EH (cell line): ENCODE measurements at regions not wholly inside any gene's neighbourhood (a gene's known extent, or its start where the extent isn't known, plus 50 kb on each side); places are given as distances from the start of the nearest gene placed in this dataset.
A peak's percentile ranks its signal among the peaks of the same experiment; 100 is the strongest.

ENCODE experiments used
- DNase-seq: peaks from one replicate; pipeline ENCODE4 v3.0.0-alpha.2; 2015; ENCODE audit warnings: low read depth

DNA sequence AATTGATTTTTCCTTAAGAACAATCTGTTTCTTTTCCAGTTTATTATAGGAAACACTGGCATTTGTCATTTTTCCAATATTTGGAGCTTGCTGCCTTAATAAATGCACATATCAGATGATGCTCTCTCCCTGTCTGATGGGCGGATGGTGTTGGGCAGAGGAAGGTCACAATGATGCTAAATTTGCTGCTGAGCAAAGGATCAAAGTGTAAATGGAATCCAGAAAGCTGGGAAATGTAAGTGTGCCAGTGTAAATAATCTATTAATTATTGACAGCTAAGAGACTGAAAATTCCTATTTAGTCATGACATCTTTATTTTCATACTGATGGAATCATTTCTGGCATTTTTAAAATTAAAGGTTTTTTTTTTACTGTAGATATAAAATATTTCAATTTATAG lies 243.2 kb downstream of the PTBP2 start:
- no peak for DNase-seq

DNA sequence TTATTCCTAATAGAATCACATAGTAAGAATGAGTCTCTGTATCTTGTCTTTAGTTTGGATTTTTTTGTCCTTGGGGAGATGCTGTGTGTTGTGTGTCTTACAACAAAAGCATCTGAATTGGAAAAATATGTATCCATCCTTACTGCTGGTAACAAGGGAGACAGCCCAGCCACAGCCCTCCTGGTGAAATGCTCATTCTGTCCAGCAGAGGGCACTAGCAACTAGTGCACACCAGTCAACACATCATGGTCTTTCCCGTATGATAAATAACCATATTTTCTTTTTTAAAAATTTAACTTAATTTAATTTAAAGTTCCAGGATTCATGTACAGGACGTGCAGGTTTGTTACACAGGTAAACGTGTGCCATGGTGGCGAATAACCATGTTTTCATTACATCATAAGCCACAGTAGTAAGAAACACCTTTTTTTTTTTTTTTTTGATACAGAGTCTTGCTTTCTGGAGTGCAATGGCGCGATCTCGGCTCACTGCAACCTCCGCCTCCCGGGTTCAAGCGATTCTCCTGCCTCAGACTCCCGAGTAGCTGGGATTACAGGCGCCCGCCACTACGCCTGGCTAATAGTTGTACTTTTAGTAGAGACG lies 245.1 kb downstream of the PTBP2 start:
- peak; percentile 75 for DNase-seq

DNA sequence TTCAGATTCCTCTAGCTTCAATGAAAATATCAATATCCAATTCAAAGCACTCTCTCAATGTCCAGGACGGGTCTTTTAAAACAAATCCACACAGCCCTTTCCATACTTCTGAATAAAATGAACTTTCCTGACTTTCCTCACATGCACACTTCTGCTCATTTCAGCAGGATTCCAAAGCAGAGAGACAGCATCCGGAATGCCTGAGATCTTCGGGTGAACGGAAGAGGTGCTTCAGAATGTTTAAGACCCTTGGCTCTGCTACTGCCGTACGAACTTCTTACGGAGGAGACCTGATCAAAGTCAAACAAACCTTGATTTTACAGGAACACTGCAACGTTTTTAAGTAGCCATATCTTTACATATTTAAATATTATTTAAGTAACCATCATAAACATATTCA lies 245.7 kb downstream of the PTBP2 start:
- no peak for DNase-seq

DNA sequence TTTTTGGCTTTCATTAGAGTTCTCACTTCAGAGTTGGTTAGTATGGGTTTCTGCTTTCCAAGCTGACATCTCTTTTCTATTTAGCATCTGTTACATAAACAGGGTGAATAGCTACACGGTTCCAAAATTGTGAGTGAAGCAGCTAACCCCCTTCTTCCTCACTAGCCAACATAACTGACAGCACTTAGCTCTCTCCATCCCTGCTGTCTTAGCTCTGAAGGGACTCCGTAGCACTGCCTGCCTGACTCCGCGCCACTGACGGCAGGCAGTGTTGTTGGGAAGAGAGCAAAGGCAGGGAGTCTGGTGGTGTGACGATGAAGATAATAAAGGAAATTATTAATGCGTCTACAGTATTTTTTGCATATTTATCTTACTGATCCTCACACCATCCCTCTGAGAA lies 247.0 kb downstream of the PTBP2 start:
- no peak for DNase-seq

DNA sequence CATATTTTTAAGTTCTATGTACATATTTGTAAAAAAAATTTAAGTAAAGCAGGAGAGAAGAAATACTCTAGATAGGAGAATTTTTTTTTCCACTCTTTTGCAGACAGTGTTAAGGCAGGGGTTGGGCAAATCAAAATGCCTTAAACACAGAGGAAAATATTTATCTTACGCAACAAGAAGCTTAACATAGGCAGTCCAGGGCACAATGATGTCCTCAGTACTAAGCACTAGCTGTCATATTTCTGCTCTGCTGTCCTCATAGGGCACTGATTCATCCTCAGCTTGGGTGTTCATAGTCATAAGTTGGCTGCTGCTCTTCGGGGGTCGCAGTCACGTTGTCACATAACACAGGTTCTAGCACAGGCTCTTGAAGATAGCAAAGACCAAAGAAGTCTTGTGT lies 247.4 kb downstream of the PTBP2 start:
- DNase-seq: peak; percentile 54

DNA sequence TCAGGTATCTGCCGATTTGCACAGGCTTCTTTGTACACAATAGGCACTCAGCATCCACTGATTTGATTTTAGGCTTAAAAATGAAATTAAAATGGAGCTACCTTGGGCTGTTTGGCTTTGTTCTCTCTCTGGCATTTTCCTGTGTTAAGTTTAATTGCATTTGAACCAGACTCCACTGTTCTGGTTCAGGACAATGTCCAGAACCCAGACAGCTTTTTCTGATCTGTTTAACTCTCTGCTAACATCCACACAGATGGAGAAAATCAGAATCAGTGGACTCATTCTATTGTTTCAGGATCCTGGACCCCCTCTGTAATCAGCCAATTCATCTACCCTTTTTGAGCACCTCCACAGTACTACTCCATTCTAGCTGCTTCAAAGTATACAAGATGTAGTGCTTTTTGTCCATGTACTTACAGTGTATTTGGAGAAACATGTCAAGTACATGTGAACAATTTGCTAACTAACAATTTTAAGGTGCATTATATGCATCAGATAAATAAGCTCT lies 248.1 kb downstream of the PTBP2 start:
- DNase-seq: no peak

DNA sequence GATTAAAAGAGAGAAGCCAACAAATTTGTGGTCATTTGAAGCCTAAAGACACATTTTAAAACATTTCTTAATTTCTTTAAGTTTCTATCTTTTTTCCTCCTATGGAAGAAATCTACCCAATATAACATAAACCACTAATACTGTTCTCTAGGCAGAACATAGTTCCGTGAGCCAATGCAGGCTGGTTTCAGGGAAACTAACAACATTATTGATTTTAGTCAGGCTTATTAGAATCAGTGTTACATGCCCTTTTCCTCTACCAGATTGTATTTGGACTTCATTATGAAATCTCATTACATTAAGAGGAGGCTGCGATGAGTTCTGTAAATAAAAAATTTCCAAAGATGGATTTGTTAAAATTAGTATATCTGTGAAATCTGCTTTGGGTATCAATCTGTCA lies 249.9 kb downstream of the PTBP2 start:
- DNase-seq: no peak

DNA sequence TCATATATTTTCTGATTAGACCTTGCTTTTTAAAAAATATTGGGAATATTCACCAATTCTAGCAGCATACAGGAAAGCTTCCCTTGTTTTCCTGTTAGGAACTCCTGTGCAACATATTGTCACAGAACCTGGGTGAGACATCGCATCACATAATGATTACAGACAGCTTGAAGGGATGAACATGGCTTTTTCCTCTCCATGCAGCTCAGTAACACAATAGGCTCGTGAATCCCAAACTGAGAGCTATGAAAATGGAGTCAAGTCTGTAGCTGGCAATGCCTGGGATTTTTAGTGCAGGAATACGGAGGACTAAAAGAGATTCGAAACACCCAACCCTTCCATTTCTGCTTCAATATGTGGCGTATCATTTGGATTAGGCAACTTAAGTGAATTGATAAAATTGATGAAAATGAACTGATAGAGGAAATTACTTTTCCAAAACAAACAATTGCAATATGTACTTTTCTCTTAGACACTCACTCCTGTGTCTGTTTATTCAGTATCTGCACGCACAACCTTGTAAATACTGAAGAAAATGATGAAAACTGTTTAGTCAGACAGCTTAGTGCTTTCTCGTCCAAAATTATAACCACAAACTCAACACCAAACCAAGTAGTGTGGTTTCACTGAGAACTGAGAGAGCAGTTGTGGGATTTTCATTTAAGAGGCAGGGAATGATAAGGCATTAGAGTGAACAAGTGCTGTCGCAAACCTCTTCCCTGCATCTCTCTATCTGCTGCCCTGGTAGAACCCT lies 250.4 kb downstream of the PTBP2 start:
- DNase-seq: no peak

DNA sequence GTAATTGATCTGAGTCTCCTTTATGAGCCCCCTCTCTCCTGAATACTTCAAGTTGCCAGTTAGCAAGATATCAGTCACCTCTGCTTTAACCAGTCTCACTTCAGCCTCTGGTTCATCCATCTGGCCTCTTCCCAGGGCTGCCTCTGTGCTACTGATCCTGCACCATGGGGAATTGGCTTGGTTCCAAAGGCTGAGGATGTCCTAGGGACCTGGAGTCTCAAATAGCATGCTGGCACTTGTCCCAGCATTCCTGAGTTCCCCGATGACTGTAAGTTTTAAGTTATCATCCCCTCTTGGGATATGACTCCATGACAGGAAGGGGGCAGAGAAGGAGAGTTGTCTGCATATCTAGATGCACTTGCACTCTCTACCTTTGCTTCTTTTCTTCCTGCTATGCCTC lies 252.0 kb downstream of the PTBP2 start:
- DNase-seq: peak; percentile 64

DNA sequence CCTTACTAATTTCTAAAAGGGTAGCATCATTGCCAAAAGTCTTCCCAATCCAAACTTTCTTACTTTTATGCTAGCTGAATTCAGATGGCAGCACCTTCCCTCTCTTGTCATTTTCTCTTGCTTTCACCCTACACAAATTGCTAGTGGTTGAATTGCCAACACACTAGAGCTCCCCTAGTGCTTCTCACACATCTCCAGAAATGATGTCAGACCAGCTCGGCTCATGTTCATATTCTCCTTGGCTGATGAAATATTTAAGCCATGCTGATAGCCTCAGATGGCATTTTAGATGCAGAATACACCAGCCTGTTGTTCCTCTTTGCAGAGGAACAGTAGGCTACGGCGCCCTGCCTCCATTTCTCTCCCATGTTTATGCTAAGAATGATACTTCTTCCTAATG lies 256.9 kb downstream of the PTBP2 start:
- DNase-seq: no peak

DNA sequence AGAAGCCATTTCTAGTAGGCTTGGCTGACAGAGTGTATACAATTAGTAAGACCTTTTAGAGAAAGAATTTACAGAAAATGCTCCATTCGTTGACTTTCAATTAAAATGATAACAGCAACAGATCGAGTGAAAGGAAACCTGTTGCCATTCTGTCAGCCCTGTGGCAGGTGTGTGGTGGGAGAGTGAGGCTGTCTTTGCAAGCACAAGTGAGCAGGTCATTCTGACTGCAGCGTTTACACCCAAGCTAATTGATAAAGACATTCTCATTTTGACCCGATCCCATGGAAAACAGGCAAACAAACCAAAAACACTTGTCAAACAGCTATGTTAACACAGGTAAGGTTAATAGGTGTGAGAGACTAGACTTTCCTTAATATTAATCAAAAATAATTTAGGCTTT lies 257.3 kb downstream of the PTBP2 start:
- DNase-seq: no peak

DNA sequence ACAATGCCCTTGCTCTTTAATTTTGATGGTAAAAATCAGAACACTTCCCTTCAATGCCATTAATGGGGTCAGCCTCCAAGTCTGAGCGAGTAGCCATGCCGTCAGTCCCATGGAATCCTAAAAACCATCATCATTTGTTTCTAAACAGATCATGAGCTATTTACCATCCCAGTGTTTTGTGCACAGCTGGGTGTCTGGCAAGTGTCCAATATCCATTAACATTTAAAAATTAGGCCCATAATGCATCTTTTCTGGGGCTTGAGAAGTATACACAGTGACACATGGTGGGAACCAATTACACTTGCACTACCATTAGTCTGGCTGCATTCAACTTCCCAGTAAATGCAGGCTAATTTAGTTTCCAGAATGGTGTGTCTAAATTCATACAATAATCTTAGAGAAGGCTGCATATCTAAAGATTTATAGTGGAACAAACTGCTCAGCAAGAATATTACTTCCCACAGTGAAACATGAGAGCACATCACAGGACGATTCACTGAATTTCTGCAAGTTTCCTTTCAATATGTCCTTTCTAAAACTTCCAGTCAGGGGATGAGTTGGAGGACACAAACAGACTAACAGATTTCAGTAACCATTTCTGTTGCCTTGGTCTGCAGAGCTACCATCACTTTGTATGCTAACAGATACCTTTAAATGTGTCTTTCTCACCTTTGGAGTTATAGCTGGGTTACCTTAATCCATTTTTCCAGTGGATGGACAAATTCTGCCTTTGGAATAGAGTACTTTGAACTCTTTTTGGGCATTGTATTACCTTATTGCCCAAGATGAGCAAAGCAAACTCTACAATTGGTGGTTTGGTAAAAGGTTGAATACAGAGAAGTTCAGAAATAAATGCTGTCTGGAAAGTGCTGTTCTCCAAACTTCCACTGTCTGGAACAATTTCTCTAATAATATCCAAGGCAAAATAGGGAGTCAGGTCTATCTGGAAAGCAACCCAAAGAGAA lies 258.0 kb downstream of the PTBP2 start:
- DNase-seq: peak; percentile 24

DNA sequence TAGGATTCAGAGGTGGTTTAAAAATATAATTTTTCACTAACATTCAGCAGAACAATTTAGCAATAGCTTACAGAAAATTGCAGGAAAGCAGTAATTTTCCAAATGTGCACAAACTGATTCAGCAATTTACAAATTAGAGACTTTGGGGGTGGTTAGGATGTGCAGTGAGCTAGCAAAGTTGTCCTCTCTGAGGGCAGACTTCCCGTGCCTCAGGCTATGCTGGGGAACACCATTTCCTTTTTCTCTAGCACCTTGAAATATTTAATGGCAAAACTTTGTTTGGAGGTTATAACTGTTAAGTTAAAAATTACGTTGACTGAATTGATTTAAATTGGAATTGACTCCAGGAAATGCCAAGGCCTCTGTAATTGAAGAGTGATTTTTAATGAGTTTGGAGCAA lies 258.9 kb downstream of the PTBP2 start:
- DNase-seq: peak; percentile 55

DNA sequence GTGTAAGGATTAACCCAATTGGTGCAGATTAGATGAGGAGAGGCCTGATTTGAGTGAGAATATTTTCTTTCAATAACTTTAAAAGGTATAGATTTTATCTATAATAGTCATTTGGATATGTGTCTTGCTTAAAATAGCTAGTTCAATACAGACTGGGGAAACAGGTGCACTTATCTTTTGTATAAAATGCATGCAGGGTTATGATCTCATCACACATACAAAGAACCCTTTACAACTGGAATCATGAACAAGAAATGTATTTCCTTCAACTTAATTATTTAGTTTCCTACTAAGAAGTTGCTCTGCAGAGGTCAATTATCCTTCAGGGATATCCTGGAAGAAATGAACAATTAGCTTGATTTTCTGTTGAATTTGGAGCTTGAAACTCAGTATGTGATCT lies 259.6 kb downstream of the PTBP2 start:
- no peak for DNase-seq

DNA sequence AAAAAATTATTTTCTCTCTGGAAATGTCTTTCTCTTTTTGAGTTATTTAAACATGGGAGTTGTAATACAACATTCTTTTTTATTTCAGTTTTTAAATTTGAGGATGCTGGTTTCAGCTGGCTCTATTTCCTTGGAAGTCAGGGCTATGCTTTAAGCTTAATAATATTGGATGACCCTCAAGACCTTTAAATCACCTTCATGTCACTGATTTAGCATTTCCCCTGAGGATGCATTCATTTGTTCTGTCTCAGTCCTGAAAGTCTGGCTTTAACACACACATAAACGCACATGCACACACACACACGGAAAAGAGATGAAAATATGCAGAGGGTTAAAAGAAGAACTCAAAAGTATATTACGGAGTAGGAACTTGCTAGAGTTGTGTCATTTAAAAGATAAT lies 260.5 kb downstream of the PTBP2 start:
- DNase-seq: no peak

DNA sequence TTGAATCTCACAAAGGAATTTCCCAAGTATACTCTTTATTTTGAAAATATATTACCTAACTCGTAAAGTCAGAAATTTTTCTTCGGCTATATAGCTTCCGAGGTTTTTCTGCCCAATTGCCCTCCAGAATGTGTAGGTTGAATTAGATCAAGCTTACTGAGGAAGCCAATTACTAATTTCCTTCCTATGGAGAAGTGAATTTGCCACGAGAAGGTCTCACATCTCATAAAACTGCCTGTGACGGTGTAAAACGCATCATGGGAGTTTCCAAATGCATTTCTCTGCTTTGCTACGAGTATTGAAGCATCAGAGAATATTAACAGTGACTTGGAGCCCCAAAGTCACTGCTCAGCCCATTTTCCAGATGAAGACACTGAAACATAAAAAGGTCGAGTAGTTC lies 262.3 kb downstream of the PTBP2 start:
- no peak for DNase-seq

DNA sequence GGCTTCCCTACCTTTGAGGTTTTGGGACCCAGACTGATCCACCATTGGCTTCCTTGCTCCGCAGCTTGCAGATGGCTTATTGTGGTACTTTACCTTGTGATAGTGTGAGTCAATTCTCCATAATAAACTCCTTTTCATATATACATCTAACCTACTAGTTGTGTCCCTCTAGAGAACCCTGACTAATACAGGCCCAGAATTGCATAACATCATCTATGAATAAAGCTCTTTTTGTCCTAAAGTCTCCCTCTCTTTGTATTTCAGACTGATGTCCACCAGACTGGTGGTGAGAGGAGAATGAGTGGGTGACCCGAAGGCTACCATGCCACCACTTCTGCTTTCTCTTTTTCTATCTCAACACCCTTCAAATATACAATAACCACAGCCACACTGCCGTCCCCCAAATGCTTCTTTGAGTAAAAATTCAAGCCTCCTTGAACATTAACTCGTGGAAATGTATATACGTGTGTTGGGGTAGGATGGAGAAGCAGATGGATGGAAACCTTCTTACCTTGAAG lies 265.7 kb downstream of the PTBP2 start:
- no peak for DNase-seq

DNA sequence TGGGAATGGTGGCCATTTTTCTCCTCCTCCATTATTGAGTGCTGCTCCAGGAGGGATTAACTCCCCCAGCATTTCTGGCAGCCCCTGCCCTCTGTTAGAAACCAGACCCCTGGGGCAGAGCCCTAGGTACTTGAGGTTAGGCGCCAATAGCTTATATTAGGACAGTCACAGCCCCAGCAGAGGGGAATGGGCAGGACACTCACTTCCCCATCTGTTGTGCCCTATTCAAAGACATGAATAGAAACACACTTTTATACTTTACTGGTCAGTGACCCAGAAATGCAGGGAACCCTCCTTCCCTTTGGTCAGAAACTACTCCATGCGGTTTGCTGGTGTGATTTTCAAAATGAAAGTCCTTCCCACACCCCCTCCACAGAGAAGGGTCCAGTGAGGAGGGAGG lies 267.7 kb downstream of the PTBP2 start:
- DNase-seq: no peak

DNA sequence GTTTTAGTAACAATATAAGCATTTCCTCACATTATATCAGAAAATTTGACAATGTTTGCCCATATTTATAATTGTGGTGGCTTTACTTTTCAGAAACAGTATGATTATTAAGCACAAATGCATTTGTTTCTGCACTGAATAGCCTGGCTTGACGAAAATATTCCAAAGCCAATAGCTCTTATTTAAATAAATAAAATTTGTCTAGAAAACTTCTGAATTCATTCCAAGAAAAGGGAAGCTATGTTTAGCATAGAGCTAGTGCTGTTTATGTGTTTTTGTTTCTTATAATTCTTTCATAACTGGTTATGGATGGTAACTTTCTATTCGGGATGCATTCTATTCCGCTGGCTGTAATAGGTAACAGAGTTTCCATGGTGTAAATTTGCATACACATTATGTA lies 268.6 kb downstream of the PTBP2 start:
- DNase-seq: no peak

DNA sequence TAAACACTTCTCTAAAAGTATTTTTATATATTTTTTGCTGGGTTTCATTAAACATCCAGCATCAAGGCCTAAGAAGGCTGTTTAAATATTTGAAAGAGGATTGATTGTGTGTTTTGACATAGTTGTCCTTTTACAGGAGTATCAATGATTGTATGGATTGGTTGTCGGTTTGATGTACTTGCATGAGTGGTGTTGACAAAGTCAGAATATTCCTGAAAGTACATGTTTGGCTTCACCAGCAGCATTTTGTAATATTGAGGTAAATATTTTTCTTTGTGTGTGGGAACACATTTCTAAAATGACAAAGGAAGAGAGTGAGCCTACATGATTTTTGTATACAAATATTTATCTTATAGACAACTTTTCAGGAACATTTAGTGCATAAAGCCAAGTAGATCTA lies 269.7 kb downstream of the PTBP2 start:
- DNase-seq: no peak

DNA sequence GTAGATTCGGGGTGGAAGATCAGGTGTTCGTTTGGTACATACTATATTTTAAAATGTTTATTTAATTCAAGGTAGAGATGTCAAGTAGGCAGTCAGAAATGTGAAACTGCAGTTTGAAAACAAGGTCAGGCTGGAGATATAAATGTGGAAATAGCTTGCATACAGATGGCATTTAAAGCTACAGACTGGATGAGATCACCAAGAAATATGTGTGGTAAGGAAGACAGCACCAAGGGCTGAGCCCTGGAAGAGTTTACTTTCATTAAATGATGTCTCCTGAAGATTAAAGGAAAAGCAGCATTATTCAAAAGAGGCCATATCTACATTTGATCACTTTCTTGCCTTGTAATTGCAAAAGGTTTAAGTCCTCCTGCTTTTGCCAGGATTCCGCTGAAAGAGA lies 271.3 kb downstream of the PTBP2 start:
- peak; percentile 79 for DNase-seq

DNA sequence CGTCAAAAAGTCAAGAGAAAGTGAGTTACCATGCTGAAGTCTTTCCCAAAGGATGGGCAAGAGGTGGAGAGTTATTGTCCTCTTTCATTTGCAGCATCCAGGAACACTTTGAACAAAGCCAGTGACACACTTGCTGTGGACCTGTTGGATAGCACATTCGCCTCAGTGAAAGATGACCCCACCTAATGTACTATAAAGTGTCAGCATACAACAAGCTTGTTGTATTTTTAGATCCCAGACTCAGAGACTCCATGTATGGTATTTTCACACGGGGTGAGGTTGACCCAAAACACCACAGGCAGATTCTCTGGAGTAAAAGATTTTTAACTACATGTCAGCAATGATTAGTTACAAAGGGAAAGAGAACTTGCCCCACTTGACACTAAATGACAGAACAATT lies 273.8 kb downstream of the PTBP2 start:
- peak; percentile 81 for DNase-seq

DNA sequence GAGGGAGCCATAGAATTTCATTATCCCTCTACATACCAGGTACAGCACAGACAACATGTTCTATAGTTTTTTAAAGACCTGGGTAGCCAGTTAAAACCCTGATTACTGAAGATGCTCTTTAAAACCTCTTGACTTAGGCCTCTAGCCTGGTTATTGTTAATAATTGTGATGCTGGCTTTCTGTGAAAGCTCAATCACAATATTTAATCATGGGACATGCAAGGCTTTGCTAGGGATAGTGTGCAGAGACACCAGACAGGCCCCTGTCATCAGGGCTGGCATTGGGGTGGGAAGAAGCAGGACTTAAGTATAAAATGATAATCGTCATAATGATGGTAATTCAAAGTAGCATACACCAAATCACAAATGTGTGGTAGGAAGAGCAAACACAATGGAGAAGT lies 274.4 kb downstream of the PTBP2 start:
- DNase-seq: no peak
